SK-N-SH treated with all-trans-retinoic acid at 6 μM for 48 hours (cell line): ENCODE measurements at regions not wholly inside any gene's neighbourhood (a gene's known extent, or its start where the extent isn't known, plus 50 kb on each side); places are given as distances from the start of the nearest gene placed in this dataset.

ENCODE experiments used
- ATAC-seq: fragments of 200-7000 bp; cut with Tn5 transposase; 3 replicates; pipeline ENCODE4 v1.9.1; 2020; ENCODE audit warnings: mild to moderate bottlenecking, moderate library complexity
- ARNTL ChIP-seq: fragments of 450-650 bp; formaldehyde crosslinking; IDR thresholded peaks from 2 replicates; pipeline ENCODE4 v1.5.0; 2020; ENCODE audit warnings: low read depth, mild to moderate bottlenecking, moderate library complexity, borderline replicate concordance
- BACH2 ChIP-seq: fragments of 250-450 bp; sonication (Bioruptor Pico); IDR thresholded peaks from 2 replicates; pipeline ENCODE4 v1.9.0; 2021; ENCODE audit warnings: mild to moderate bottlenecking, borderline replicate concordance
- CSDC2 ChIP-seq: fragments of 250-450 bp; sonication (Bioruptor Pico); IDR thresholded peaks from 2 replicates; pipeline ENCODE4 v1.5.0; 2020; ENCODE audit warnings: mild to moderate bottlenecking, moderate library complexity
- ESRRG ChIP-seq: fragments of 250-450 bp; sonication (Bioruptor Pico); IDR thresholded peaks from 2 replicates; pipeline ENCODE4 v1.6.1; 2021; ENCODE audit warnings: mild to moderate bottlenecking
- GLIS3 ChIP-seq: fragments of 250-450 bp; sonication (Bioruptor Pico); IDR thresholded peaks from 2 replicates; pipeline ENCODE4 v1.5.0; 2020; ENCODE audit warnings: mild to moderate bottlenecking, moderate library complexity
- ISL1 ChIP-seq: fragments of 250-450 bp; sonication (Bioruptor Pico); IDR thresholded peaks from 2 replicates; pipeline ENCODE4 v2.1.2; 2022; ENCODE audit warnings: mild to moderate bottlenecking, moderate library complexity
- OSR1 ChIP-seq: fragments of 250-450 bp; sonication (Bioruptor Pico); IDR thresholded peaks from 2 replicates; pipeline ENCODE4 v1.8.0; 2022; ENCODE audit warnings: moderate library complexity, mild to moderate bottlenecking, inconsistent platforms
- PATZ1 ChIP-seq: fragments of 250-450 bp; sonication (Bioruptor Pico); IDR thresholded peaks from 2 replicates; pipeline ENCODE4 v1.8.0; 2020; ENCODE audit warnings: mild to moderate bottlenecking, moderate library complexity, borderline replicate concordance
- PPARA ChIP-seq: fragments of 250-450 bp; sonication (Bioruptor Pico); IDR thresholded peaks from 2 replicates; pipeline ENCODE4 v1.5.0; 2020; ENCODE audit warnings: mild to moderate bottlenecking, borderline replicate concordance
- RARB ChIP-seq: fragments of 250-450 bp; sonication (Bioruptor Pico); IDR thresholded peaks from 2 replicates; pipeline ENCODE4 v1.8.0; 2021; ENCODE audit warnings: mild to moderate bottlenecking, moderate library complexity
- SNAI2 ChIP-seq: fragments of 250-450 bp; sonication (Bioruptor Pico); IDR thresholded peaks from 2 replicates; pipeline ENCODE4 v1.5.0; 2020; ENCODE audit warnings: mild to moderate bottlenecking, moderate library complexity
- TCF4 ChIP-seq: fragments of 250-450 bp; sonication (Bioruptor Pico); IDR thresholded peaks from 2 replicates; pipeline ENCODE4 v1.8.0; 2021; ENCODE audit warnings: mild to moderate bottlenecking, moderate library complexity, borderline replicate concordance
- TOX ChIP-seq: fragments of 250-450 bp; sonication (Bioruptor Pico); IDR thresholded peaks from 2 replicates; pipeline ENCODE4 v1.8.0; 2021; ENCODE audit warnings: mild to moderate bottlenecking, moderate library complexity, borderline replicate concordance
- TSHZ2 ChIP-seq: fragments of 250-450 bp; sonication (Bioruptor Pico); IDR thresholded peaks from 2 replicates; pipeline ENCODE4 v1.5.0; 2020; ENCODE audit warnings: mild to moderate bottlenecking, moderate library complexity
- ZC3H10 ChIP-seq: fragments of 250-450 bp; sonication (Bioruptor Pico); IDR thresholded peaks from 2 replicates; pipeline ENCODE4 v1.5.1; 2021; ENCODE audit warnings: mild to moderate bottlenecking, moderate library complexity
- ZFP3 ChIP-seq: fragments of 250-450 bp; sonication (Bioruptor Pico); IDR thresholded peaks from 2 replicates; pipeline ENCODE4 v1.5.0; 2020; ENCODE audit warnings: mild to moderate bottlenecking, moderate library complexity
- ZFP30 ChIP-seq: fragments of 450-650 bp; formaldehyde crosslinking; IDR thresholded peaks from 2 replicates; pipeline ENCODE4 v1.5.0; 2022; ENCODE audit warnings: mild to moderate bottlenecking, moderate library complexity
- ZNF565 ChIP-seq: fragments of 450-650 bp; formaldehyde crosslinking; conservative IDR thresholded peaks from 2 replicates; pipeline ENCODE4 v1.5.0; 2020; ENCODE audit warnings: low read depth, mild to moderate bottlenecking, moderate library complexity
- ZNF70 ChIP-seq: fragments of 450-650 bp; formaldehyde crosslinking; IDR thresholded peaks from 2 replicates; pipeline ENCODE4 v1.5.0; 2020; ENCODE audit warnings: mild to moderate bottlenecking, moderate library complexity
- ZNF8 ChIP-seq: fragments of 450-650 bp; formaldehyde crosslinking; IDR thresholded peaks from 2 replicates; pipeline ENCODE4 v1.5.0; 2020; ENCODE audit warnings: mild to moderate bottlenecking, moderate library complexity
- TF ChIP-seq, protein P1 (sequence below): fragments of 250-450 bp; sonication (Bioruptor Pico); IDR thresholded peaks from 2 replicates; pipeline ENCODE4 v1.8.0; 2021; ENCODE audit warnings: low read depth, mild to moderate bottlenecking, moderate library complexity, borderline replicate concordance
- TF ChIP-seq, protein P2 (sequence below): fragments of 250-450 bp; sonication (Bioruptor Pico); IDR thresholded peaks from 2 replicates; pipeline ENCODE4 v1.5.1; 2020; ENCODE audit warnings: low read depth, mild to moderate bottlenecking, moderate library complexity
- TF ChIP-seq, protein P3 (sequence below): fragments of 250-450 bp; sonication (Bioruptor Pico); IDR thresholded peaks from 2 replicates; pipeline ENCODE4 v1.5.1; 2021; ENCODE audit warnings: mild to moderate bottlenecking, moderate library complexity

- no peak for ATAC-seq
- TF ChIP-seq ZNF8 (CRISPR knock-in tag) (no peak), ZC3H10 (CRISPR knock-in tag) (no peak), PATZ1 (CRISPR knock-in tag) (no peak), ZNF565 (no peak), ZNF70 (CRISPR knock-in tag) (no peak), ESRRG (CRISPR knock-in tag) (no peak), OSR1 (no peak), SNAI2 (CRISPR knock-in tag) (no peak), ZFP3 (CRISPR knock-in tag) (no peak), RARB (no peak), GLIS3 (CRISPR knock-in tag) (no peak), ISL1 (CRISPR knock-in tag) (no peak), TSHZ2 (no peak), ZFP30 (CRISPR knock-in tag) (no peak), TCF4 (CRISPR knock-in tag) (no peak), TOX (CRISPR knock-in tag) (no peak), BACH2 (CRISPR knock-in tag) (no peak), CSDC2 (no peak)
- TF ChIP-seq, protein P1, sequence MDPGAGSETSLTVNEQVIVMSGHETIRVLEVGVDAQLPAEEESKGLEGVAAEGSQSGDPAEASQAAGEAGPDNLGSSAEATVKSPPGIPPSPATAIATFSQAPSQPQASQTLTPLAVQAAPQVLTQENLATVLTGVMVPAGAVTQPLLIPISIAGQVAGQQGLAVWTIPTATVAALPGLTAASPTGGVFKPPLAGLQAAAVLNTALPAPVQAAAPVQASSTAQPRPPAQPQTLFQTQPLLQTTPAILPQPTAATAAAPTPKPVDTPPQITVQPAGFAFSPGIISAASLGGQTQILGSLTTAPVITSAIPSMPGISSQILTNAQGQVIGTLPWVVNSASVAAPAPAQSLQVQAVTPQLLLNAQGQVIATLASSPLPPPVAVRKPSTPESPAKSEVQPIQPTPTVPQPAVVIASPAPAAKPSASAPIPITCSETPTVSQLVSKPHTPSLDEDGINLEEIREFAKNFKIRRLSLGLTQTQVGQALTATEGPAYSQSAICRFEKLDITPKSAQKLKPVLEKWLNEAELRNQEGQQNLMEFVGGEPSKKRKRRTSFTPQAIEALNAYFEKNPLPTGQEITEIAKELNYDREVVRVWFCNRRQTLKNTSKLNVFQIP (CRISPR knock-in tag): no peak
- TF ChIP-seq, protein P2, sequence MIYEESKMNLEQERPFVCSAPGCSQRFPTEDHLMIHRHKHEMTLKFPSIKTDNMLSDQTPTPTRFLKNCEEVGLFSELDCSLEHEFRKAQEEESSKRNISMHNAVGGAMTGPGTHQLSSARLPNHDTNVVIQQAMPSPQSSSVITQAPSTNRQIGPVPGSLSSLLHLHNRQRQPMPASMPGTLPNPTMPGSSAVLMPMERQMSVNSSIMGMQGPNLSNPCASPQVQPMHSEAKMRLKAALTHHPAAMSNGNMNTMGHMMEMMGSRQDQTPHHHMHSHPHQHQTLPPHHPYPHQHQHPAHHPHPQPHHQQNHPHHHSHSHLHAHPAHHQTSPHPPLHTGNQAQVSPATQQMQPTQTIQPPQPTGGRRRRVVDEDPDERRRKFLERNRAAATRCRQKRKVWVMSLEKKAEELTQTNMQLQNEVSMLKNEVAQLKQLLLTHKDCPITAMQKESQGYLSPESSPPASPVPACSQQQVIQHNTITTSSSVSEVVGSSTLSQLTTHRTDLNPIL (CRISPR knock-in tag): no peak
Observed at GRCh38 chr4:181674315-181674875, 568.8 kb upstream of the TENM3 start.

DNA sequence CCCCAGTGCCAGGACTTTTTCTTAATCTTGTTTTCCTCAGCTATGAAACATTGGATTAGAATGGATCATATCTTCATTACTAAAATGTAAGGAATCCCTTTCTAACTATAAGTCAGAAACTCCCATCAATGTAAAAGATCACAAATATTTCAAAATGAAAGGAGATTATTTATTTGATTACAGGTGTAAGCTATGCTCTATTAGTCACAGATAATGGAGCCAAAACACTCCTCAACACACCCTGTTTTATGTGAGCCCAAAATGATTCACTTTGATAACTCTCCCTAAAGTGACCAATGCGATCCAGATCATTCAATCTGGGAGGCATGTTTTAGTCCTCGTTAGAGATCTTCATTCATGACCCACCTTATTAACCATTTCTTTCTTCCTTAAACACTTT lies 566.7 kb upstream of the TENM3 start:
- ATAC-seq: no peak

DNA sequence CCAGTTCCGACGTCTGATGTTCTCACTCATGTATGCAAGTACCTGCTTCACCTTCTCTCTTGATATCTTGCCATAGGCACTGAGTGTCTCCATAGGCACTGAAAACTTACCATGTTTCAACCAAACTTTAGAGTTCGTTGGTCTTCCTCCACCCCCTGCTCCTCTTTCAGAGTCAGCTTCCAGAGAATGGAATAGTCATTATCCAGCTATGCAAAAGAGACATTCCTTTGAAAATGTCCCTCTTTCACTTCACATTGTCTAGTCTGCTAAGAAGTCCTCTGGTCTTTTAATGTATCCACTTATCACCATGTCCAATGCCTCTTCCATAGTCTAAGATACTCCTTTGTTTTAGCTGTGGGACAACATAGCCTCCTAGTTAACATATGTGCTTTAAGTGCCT lies 566.0 kb upstream of the TENM3 start:
- no peak for ATAC-seq
- TF ChIP-seq ZNF565 (no peak), ARNTL (CRISPR knock-in tag) (no peak), OSR1 (no peak), GLIS3 (CRISPR knock-in tag) (no peak), PPARA (CRISPR knock-in tag) (no peak), ZC3H10 (CRISPR knock-in tag) (no peak), SNAI2 (CRISPR knock-in tag) (no peak), BACH2 (CRISPR knock-in tag) (no peak), ISL1 (CRISPR knock-in tag) (no peak), PATZ1 (CRISPR knock-in tag) (no peak), TOX (CRISPR knock-in tag) (no peak), ESRRG (CRISPR knock-in tag) (no peak), ZFP30 (CRISPR knock-in tag) (no peak), CSDC2 (no peak), ZFP3 (CRISPR knock-in tag) (no peak)
- TF ChIP-seq, protein P3, sequence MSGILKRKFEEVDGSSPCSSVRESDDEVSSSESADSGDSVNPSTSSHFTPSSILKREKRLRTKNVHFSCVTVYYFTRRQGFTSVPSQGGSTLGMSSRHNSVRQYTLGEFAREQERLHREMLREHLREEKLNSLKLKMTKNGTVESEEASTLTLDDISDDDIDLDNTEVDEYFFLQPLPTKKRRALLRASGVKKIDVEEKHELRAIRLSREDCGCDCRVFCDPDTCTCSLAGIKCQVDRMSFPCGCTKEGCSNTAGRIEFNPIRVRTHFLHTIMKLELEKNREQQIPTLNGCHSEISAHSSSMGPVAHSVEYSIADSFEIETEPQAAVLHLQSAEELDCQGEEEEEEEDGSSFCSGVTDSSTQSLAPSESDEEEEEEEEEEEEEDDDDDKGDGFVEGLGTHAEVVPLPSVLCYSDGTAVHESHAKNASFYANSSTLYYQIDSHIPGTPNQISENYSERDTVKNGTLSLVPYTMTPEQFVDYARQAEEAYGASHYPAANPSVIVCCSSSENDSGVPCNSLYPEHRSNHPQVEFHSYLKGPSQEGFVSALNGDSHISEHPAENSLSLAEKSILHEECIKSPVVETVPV (CRISPR knock-in tag): no peak
- TF ChIP-seq, protein P2 (CRISPR knock-in tag): no peak
- TF ChIP-seq, protein P1 (CRISPR knock-in tag): no peak

More for the DNA sequence above, 566.7 kb upstream of the TENM3 start:
- TF ChIP-seq ISL1 (CRISPR knock-in tag): peak; percentile 41; the same call in 1 of the 2 replicates
- no peak for TF ChIP-seq TOX (CRISPR knock-in tag)
